Mesendoderm (in vitro differentiated cells): ENCODE measurements at regions not wholly inside any gene's neighbourhood (a gene's known extent, or its start where the extent isn't known, plus 50 kb on each side); places are given as distances from the start of the nearest gene placed in this dataset.
A peak's percentile ranks its signal among the peaks of the same experiment; 100 is the strongest.
"Not testable (repeated sequence)": the region's sequence is repeated elsewhere in the genome, so short reads cannot be mapped to it uniquely, and the experiment has no call there.

Experiments used
- DNase-seq: peaks from one replicate; pipeline ENCODE4 v3.0.0; 2013
- H2AK5ac ChIP-seq: 2 replicates; pipeline ENCODE4 v1.6.1; 2013; ENCODE audit warnings: low read length, inconsistent platforms
- H2BK120ac ChIP-seq: 2 replicates; pipeline ENCODE4 v1.6.1; 2013; ENCODE audit warnings: low read depth, mild to moderate bottlenecking, low read length, moderate library complexity, mixed read lengths
- H2BK15ac ChIP-seq: replicated peaks from 2 replicates; pipeline ENCODE4 v1.6.1; 2013; ENCODE audit warnings: low read depth, mild to moderate bottlenecking, moderate library complexity
- H2BK5ac ChIP-seq: 2 replicates; pipeline ENCODE4 v1.6.1; 2013; ENCODE audit warnings: low read length, inconsistent platforms
- H3K18ac ChIP-seq: 2 replicates; pipeline ENCODE4 v1.6.1; 2013; ENCODE audit warnings: mild to moderate bottlenecking, low read length, mixed read lengths
- H3K23ac ChIP-seq: one replicate; pipeline ENCODE4 v1.6.1; 2013; ENCODE audit warnings: low read length
- H3K27ac ChIP-seq: 2 replicates; pipeline ENCODE4 v1.5.1; 2013; ENCODE audit warnings: low read depth, mild to moderate bottlenecking, inconsistent platforms, low read length, moderate library complexity
- H3K27me3 ChIP-seq: 2 replicates; pipeline ENCODE4 v1.6.1; 2013; ENCODE audit warnings: low read length, control low read depth, mild to moderate bottlenecking, inconsistent platforms; ENCODE audit not compliant: insufficient read depth, poor library complexity
- H3K36me3 ChIP-seq: 2 replicates; pipeline ENCODE4 v1.6.1; 2013; ENCODE audit warnings: low read length, inconsistent platforms; ENCODE audit not compliant: control insufficient read depth, insufficient read depth
- H3K4ac ChIP-seq: one replicate; pipeline ENCODE4 v1.6.1; 2013; ENCODE audit warnings: low read depth, mild to moderate bottlenecking, low read length, moderate library complexity
- H3K4me1 ChIP-seq: 2 replicates; pipeline ENCODE4 v1.6.1; 2013; ENCODE audit warnings: low read depth, low read length, inconsistent platforms; ENCODE audit not compliant: control insufficient read depth
- H3K4me2 ChIP-seq: 2 replicates; pipeline ENCODE4 v1.6.1; 2013; ENCODE audit warnings: low read length
- H3K4me3 ChIP-seq: 2 replicates; pipeline ENCODE4 v1.5.1; 2013; ENCODE audit warnings: mild to moderate bottlenecking, low read length
- H3K56ac ChIP-seq: one replicate; pipeline ENCODE4 v1.6.1; 2013; ENCODE audit warnings: low read length
- H3K79me1 ChIP-seq: 2 replicates; pipeline ENCODE4 v1.6.1; 2013; ENCODE audit warnings: low read length, inconsistent platforms
- H3K79me2 ChIP-seq: 2 replicates; pipeline ENCODE4 v1.6.1; 2013; ENCODE audit warnings: mild to moderate bottlenecking, low read length; ENCODE audit not compliant: control insufficient read depth, insufficient read depth
- H3K9ac ChIP-seq: 2 replicates; pipeline ENCODE4 v1.6.1; 2013; ENCODE audit warnings: low read length, inconsistent platforms
- H4K5ac ChIP-seq: one replicate; pipeline ENCODE4 v1.6.1; 2013; ENCODE audit warnings: low read length
- H4K8ac ChIP-seq: one replicate; pipeline ENCODE4 v1.6.1; 2013; ENCODE audit warnings: low read depth, mild to moderate bottlenecking, control low read depth, low read length, moderate library complexity
- WGBS: extraction: QIAGEN DNeasy Blood & Tissue Kit; methylation state at CpG from one replicate; pipeline ENCODE4 v1.1.7; 2013; ENCODE audit warnings: low lambda C conversion rate, missing lambda C conversion rate; ENCODE audit not compliant: insufficient coverage; ENCODE audit errors: extremely low coverage; 5-methylcytosine and 5-hydroxymethylcytosine counted together

- H3K36me3 ChIP-seq, H3K79me2 ChIP-seq, H3K23ac ChIP-seq, H3K27ac ChIP-seq, H3K18ac ChIP-seq, H3K9ac ChIP-seq, H3K27me3 ChIP-seq, H3K4ac ChIP-seq, H3K79me1 ChIP-seq, H4K8ac ChIP-seq, H2BK5ac ChIP-seq, H2BK120ac ChIP-seq, H2AK5ac ChIP-seq, H3K4me2 ChIP-seq, H4K5ac ChIP-seq, H2BK15ac ChIP-seq, DNase-seq, H3K4me1 ChIP-seq, H3K4me3 ChIP-seq, H3K56ac ChIP-seq: not testable (repeated sequence)
- WGBS: no CpG with 5 or more reads among the region's 7 CpGs
Measured at GRCh38 chr22:23437107-23437395, 143.0 kb downstream of the IGLL1 start.

GRCh38 chr22:23436354-23437106, 143.6 kb downstream of the IGLL1 start:
- not testable (repeated sequence) for H3K4me1 ChIP-seq, H2BK120ac ChIP-seq, H3K23ac ChIP-seq, H3K4ac ChIP-seq, H2BK15ac ChIP-seq, H3K56ac ChIP-seq, H3K4me2 ChIP-seq, DNase-seq, H2AK5ac ChIP-seq, H3K79me2 ChIP-seq, H4K5ac ChIP-seq, H4K8ac ChIP-seq, H3K79me1 ChIP-seq, H2BK5ac ChIP-seq, H3K36me3 ChIP-seq, H3K18ac ChIP-seq, H3K4me3 ChIP-seq, H3K9ac ChIP-seq, H3K27me3 ChIP-seq, H3K27ac ChIP-seq
- WGBS: no CpG with 5 or more reads among the region's 23 CpGs

- not testable (repeated sequence) for H4K8ac ChIP-seq, H2AK5ac ChIP-seq, H2BK15ac ChIP-seq, H3K27me3 ChIP-seq, DNase-seq, H3K79me1 ChIP-seq, H3K9ac ChIP-seq, H3K27ac ChIP-seq, H3K4me2 ChIP-seq, H3K79me2 ChIP-seq, H3K4me1 ChIP-seq, H3K56ac ChIP-seq, H3K4me3 ChIP-seq, H2BK120ac ChIP-seq, H3K18ac ChIP-seq, H4K5ac ChIP-seq, H3K4ac ChIP-seq, H3K23ac ChIP-seq, H3K36me3 ChIP-seq, H2BK5ac ChIP-seq
- WGBS: no CpG with 5 or more reads among the region's 16 CpGs
Measured at GRCh38 chr22:23435186-23435585, 144.9 kb downstream of the IGLL1 start.

- not testable (repeated sequence) for H2BK15ac ChIP-seq, H3K4ac ChIP-seq, H2BK120ac ChIP-seq, H3K27ac ChIP-seq, H2AK5ac ChIP-seq, H2BK5ac ChIP-seq, H3K79me1 ChIP-seq, H4K5ac ChIP-seq, H3K56ac ChIP-seq, H3K4me2 ChIP-seq, H3K9ac ChIP-seq, DNase-seq, H3K36me3 ChIP-seq, H3K18ac ChIP-seq, H3K27me3 ChIP-seq, H4K8ac ChIP-seq, H3K4me3 ChIP-seq, H3K23ac ChIP-seq, H3K79me2 ChIP-seq, H3K4me1 ChIP-seq
- WGBS: no CpG with 5 or more reads among the region's 29 CpGs
Measured at GRCh38 chr22:23434198-23434830, 145.8 kb downstream of the IGLL1 start.

- H3K4ac ChIP-seq: peak overlapping the region; percentile 65
- H2BK120ac ChIP-seq, H3K23ac ChIP-seq, H3K79me2 ChIP-seq, H4K8ac ChIP-seq, H2BK15ac ChIP-seq, H3K27ac ChIP-seq, H3K27me3 ChIP-seq, H2BK5ac ChIP-seq, H3K4me1 ChIP-seq, H3K18ac ChIP-seq, H3K79me1 ChIP-seq, H2AK5ac ChIP-seq, H4K5ac ChIP-seq, H3K36me3 ChIP-seq, H3K4me3 ChIP-seq, H3K4me2 ChIP-seq: not testable (repeated sequence)
- no CpG with 5 or more reads among the region's 35 CpGs for WGBS
- peak overlapping the region; percentile 36 for H3K9ac ChIP-seq
- peak overlapping the region; percentile 34 for H3K56ac ChIP-seq
- DNase-seq: peak; percentile 61
Measured at GRCh38 chr22:23433127-23434005, 146.7 kb downstream of the IGLL1 start.
